ENCODE measurements at regions not wholly inside any gene's neighbourhood (a gene's known extent, or its start where the extent isn't known, plus 50 kb on each side); places are given as distances from the start of the nearest gene placed in this dataset.

GRCh38 chr4:126686491-126686890 lies 946.3 kb upstream of the INTU start:
- H3K4me1 ChIP-seq (replicated peaks in 1 of 2), result no peaks in the 10 kb centered on the region
- no peak overlapping the region for H3K27ac ChIP-seq
- H3K9me3 ChIP-seq (replicated peaks in 1 of 3), result no peaks in the 10 kb centered on the region
- intact Hi-C loops (cut with DNase I), result no loop called here
- no peak for DNase-seq
- H3K4me3 ChIP-seq, result no peak overlapping the region
- no peak for TF ChIP-seq POLR2A (IDR thresholded peaks at IDR 0.05)
- TF ChIP-seq, protein P1, sequence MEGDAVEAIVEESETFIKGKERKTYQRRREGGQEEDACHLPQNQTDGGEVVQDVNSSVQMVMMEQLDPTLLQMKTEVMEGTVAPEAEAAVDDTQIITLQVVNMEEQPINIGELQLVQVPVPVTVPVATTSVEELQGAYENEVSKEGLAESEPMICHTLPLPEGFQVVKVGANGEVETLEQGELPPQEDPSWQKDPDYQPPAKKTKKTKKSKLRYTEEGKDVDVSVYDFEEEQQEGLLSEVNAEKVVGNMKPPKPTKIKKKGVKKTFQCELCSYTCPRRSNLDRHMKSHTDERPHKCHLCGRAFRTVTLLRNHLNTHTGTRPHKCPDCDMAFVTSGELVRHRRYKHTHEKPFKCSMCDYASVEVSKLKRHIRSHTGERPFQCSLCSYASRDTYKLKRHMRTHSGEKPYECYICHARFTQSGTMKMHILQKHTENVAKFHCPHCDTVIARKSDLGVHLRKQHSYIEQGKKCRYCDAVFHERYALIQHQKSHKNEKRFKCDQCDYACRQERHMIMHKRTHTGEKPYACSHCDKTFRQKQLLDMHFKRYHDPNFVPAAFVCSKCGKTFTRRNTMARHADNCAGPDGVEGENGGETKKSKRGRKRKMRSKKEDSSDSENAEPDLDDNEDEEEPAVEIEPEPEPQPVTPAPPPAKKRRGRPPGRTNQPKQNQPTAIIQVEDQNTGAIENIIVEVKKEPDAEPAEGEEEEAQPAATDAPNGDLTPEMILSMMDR (IDR thresholded peaks at IDR 0.05), result no peak
- no peaks in the 10 kb centered on the region for H3K27me3 ChIP-seq
- H3K36me3 ChIP-seq (replicated peaks in 1 of 2), result no peaks in the 10 kb centered on the region

- Histone ChIP-seq H3K9me3 (replicated peaks in 1 of 3) (no peaks in the 10 kb centered on the region), H3K4me3 (no peak overlapping the region), H3K27me3 (no peaks in the 10 kb centered on the region), H3K36me3 (replicated peaks in 1 of 2) (no peaks in the 10 kb centered on the region), H3K27ac (no peak overlapping the region), H3K4me1 (replicated peaks in 1 of 2) (no peaks in the 10 kb centered on the region)
- no peak for DNase-seq
- intact Hi-C loops (cut with DNase I), result no loop called here
- TF ChIP-seq, protein P1 (IDR thresholded peaks at IDR 0.05), result no peak
- TF ChIP-seq POLR2A (IDR thresholded peaks at IDR 0.05), result no peak
- 49 to 55% (median 53%) methylated on average over 6 of the region's 6 CpGs for WGBS, 4 donors
These were observed 945.0 kb upstream of the INTU start for GRCh38 chr4:126687655-126688358.

- Histone ChIP-seq H3K36me3 (replicated peaks in 1 of 2) (no peaks in the 10 kb centered on the region), H3K27ac (no peak overlapping the region), H3K27me3 (no peaks in the 10 kb centered on the region), H3K4me1 (replicated peaks in 1 of 2) (no peaks in the 10 kb centered on the region), H3K4me3 (no peak overlapping the region), H3K9me3 (replicated peaks in 1 of 3) (no peaks in the 10 kb centered on the region)
- 91 to 97% (median 92%) methylated on average over 1 of the region's 1 CpG for WGBS, 4 donors
- no peak for TF ChIP-seq POLR2A (IDR thresholded peaks at IDR 0.05)
- TF ChIP-seq, protein P1 (IDR thresholded peaks at IDR 0.05), result no peak
- intact Hi-C loops (cut with DNase I), result no loop called here
- DNase-seq, result no peak
These were observed 941.0 kb upstream of the INTU start for GRCh38 chr4:126691797-126692196.

DNA sequence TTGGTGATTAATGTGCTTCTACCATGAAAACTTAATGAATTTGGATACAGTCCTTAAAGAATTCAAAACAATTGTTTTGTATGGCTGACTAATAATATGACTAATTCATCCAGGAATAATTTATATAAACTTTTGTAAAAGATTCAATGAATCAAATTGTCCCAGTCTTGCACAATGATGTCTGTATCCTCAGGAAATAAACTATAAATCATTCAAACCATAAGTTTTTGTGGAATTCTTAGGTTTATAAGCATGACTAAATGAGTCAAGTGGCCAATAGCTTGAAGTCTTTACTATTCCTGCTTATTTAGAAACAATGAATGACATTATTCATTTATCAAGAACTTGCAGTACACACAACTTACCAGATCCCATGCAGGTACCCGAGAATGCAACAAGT lies 935.0 kb upstream of the INTU start:
- DNase-seq, result no peak
- Histone ChIP-seq H3K27ac (no peak overlapping the region), H3K9me3 (replicated peaks in 1 of 3) (no peaks in the 10 kb centered on the region), H3K27me3 (no peaks in the 10 kb centered on the region), H3K4me1 (replicated peaks in 1 of 2) (no peaks in the 10 kb centered on the region), H3K4me3 (no peak overlapping the region), H3K36me3 (replicated peaks in 1 of 2) (no peaks in the 10 kb centered on the region)
- intact Hi-C loops (cut with DNase I), result no loop called here
- TF ChIP-seq, protein P1 (IDR thresholded peaks at IDR 0.05), result no peak
- TF ChIP-seq POLR2A (IDR thresholded peaks at IDR 0.05), result no peak
- 64 to 96% (median 80%) methylated on average over 1 of the region's 1 CpG for WGBS, 4 donors
